Psoas muscle (tissue), 7 donors: ENCODE measurements at regions not wholly inside any gene's neighbourhood (a gene's known extent, or its start where the extent isn't known, plus 50 kb on each side); places are given as distances from the start of the nearest gene placed in this dataset.

Experiments used
- ATAC-seq, 4 donors: fragments of 200-7000 bp; cut with Tn5 transposase; one replicate each; pipeline ENCODE4 v1.9.1; 2020; ENCODE audit warnings: moderate library complexity in 3 of 4, mild to moderate bottlenecking in 2 of 4
- DNase-seq, 2 donors: peaks; one replicate each; pipeline ENCODE4 v3.0.0-alpha.2; 2020
- H3K27ac ChIP-seq: fragments of 200-600 bp; one replicate; pipeline ENCODE4 v1.8.0; 2022
- H3K27me3 ChIP-seq, 3 donors: fragments of 200-600 bp in 1 of 3; one replicate each; pipeline versions ENCODE4 v1.6.1 to v1.8.0; 2013 to 2022; ENCODE audit warnings: low read length in 2 of 3, mild to moderate bottlenecking in 2 of 3, moderate library complexity in 1 of 3; ENCODE audit not compliant: insufficient read depth in 3 of 3
- H3K36me3 ChIP-seq, 2 donors: fragments of 200-600 bp in 1 of 2; one replicate each; pipeline versions ENCODE4 v1.6.1 to v1.8.0; 2013 to 2022; ENCODE audit warnings: low read depth in 1 of 2, mild to moderate bottlenecking in 1 of 2, moderate library complexity in 1 of 2; ENCODE audit not compliant: insufficient read depth in 1 of 2
- H3K4me1 ChIP-seq: fragments of 200-600 bp; one replicate; pipeline ENCODE4 v1.8.0; 2022
- H3K4me3 ChIP-seq: fragments of 200-600 bp; one replicate; pipeline ENCODE4 v1.8.0; 2022; ENCODE audit warnings: mild to moderate bottlenecking
- H3K9me3 ChIP-seq: fragments of 200-600 bp; one replicate; pipeline ENCODE4 v1.8.0; 2022
- WGBS, 3 donors: extraction: QIAGEN DNeasy Blood & Tissue Kit; methylation state at CpG; one replicate each; pipeline versions ENCODE4 v1.1.6 to v1.1.7; 2013; 5-methylcytosine and 5-hydroxymethylcytosine counted together
- intact Hi-C, 2 donors: fragments of 100-400 bp; cut with DNase I; formaldehyde crosslinking; loops; one replicate each; pipeline versions ENCODE4 v1.11.0 to v1.14.2; 2022
- TF ChIP-seq, protein P1 (sequence below): fragments of 200-600 bp; IDR thresholded peaks from one replicate; pipeline ENCODE4 v1.8.0; 2022; ENCODE audit warnings: antibody characterized with exemption
- donor health status: healthy with polysubstance abuse.
- donor health status: DM: no; HTN: no; CAD: no; lungs with moderate emphysema.
- donor health status: Bipolar disorder and iron deficiency.
- donor health status: healthy.
- donor health status: DM: yes; HTN: yes; CAD: no.
- donor health status: DM: no; HTN: no; CAD: no.
- donor health status: DM: yes; HTN: yes; CAD: no.

DNA sequence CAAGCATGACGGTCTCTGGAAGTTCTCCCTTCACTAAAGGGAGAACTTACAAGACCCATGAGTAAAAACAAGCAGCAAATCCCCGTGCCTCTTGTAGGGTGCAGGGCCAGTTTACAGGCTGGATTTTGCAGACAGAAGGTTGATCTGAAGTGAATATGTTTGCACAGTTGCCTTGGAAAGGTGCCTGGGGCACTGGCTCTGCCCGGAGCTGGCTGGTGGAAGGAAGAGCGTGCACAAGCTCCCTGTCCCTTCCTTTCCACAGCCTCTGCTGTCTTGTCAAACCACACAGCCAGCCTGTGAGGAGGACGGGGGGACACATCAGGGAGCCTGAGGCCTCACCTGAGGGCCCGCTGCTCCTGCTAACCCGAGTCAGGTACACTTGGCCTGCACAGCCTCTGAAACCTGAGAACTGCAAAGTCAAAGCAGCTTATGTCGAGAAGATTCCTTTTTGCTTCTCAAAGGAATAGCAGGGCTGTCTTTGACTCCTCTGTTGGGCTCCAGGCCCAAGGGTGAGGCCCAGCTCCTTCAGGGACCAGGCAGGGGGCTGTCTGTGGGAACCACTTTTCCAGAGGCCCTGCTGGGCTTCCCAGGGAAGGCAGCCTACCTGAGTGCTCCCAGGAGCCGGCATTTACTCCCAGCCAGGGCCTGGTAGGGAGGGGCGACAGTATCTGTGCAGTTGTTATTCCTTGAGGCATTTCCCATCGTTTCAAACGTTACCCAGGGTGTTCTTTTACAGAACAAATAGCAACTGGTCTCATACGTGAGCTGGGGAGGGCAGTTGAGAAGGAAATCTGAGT, 251.5 kb downstream of the SIPA1L2 start:
- H3K27me3 ChIP-seq = no peaks in the 10 kb centered on the region
- no peaks in the 10 kb centered on the region for H3K36me3 ChIP-seq
- DNase-seq (no peak), ATAC-seq (peak in 3 of 4 donors; percentile 21 to 34 (median 22))
- H3K9me3 ChIP-seq = no peaks in the 10 kb centered on the region
- H3K4me3 ChIP-seq = no peak overlapping the region
- peaks cover 27% of the 10 kb centered on the region for H3K4me1 ChIP-seq
- intact Hi-C loops = loop anchor here in 1 of 2 donors (5.0 kb wide), 1 partner anchor 41 kb away; no protein-coding TSS in a partner anchor
- WGBS, 3 donors = 31 to 45% (median 31%) methylated on average over 13 of the region's 13 CpGs
- peak overlapping the region; percentile 50 for H3K27ac ChIP-seq
- TF ChIP-seq, protein P1, sequence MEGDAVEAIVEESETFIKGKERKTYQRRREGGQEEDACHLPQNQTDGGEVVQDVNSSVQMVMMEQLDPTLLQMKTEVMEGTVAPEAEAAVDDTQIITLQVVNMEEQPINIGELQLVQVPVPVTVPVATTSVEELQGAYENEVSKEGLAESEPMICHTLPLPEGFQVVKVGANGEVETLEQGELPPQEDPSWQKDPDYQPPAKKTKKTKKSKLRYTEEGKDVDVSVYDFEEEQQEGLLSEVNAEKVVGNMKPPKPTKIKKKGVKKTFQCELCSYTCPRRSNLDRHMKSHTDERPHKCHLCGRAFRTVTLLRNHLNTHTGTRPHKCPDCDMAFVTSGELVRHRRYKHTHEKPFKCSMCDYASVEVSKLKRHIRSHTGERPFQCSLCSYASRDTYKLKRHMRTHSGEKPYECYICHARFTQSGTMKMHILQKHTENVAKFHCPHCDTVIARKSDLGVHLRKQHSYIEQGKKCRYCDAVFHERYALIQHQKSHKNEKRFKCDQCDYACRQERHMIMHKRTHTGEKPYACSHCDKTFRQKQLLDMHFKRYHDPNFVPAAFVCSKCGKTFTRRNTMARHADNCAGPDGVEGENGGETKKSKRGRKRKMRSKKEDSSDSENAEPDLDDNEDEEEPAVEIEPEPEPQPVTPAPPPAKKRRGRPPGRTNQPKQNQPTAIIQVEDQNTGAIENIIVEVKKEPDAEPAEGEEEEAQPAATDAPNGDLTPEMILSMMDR = no peak

DNA sequence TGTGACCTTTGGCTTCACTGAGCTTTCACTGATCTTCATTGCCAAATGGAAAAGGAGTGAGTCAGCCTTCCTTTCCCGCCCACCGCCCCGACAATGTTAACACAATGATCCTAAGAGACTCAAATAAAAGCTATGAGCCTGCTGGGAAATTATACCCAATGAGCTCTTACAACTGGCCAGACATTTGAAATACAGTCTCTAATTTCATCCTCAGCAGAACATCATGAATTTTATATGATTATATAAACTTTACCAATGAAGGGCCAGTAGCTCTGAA, 252.5 kb downstream of the SIPA1L2 start:
- 20 to 34% (median 31%) methylated on average over 3 of the region's 3 CpGs for WGBS, 3 donors
- no peaks in the 10 kb centered on the region for H3K36me3 ChIP-seq
- DNase-seq (no peak), ATAC-seq (peak; percentile 19 to 69 (median 46))
- TF ChIP-seq, protein P1 = no peak
- H3K4me1 ChIP-seq = peaks cover 27% of the 10 kb centered on the region
- no peaks in the 10 kb centered on the region for H3K9me3 ChIP-seq
- H3K4me3 ChIP-seq = no peak overlapping the region
- H3K27ac ChIP-seq = peak overlapping the region; percentile 25
- intact Hi-C loops = loop anchor here in 1 of 2 donors (5.0 kb wide), 1 partner anchor 40 kb away; no protein-coding TSS in a partner anchor
- H3K27me3 ChIP-seq = no peaks in the 10 kb centered on the region

DNA sequence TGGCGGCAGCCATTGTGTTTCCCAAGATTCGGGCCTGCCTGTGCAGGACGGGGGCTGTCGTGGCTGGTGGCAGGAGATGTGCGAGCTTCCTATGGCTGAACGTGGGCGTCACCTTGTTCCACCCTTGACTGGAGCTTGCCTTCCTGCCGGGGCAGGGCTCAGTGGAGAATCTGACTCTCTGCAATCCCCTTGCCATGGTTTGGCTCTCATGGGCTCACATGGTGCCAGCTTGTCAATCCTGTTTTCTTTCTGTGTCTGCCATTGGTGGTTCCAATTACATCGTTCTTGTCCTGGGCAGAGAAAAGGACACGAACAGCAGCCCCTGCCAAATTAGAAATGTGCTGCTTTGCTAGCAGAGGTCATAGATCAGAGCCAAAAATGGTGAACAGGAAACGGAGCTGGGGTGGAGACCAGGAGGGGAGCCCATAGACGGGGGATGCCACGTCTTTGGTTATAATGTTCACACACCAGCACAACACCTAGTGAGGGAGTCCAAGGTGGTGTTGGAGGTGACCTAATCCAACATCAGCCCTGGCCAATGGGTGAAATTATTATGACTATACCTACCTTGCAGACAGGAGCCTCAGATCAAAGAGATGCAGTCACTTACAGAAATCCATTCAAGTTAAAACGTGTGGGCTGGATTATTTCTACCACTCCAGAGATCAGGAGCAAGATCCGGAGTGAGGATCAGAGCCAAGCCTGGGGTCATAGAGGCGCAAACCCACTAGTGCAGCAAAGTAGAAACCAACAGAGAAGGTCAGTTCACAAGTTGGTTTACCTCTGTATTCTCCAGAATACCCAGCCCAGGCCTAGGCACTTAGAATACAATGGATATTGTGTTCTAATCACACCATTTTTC, 253.1 kb downstream of the SIPA1L2 start:
- 29 to 39% (median 38%) methylated on average over 16 of the region's 16 CpGs for WGBS, 3 donors
- TF ChIP-seq, protein P1 = no peak
- DNase-seq = no peak
- Histone ChIP-seq H3K36me3 (no peaks in the 10 kb centered on the region), H3K9me3 (no peaks in the 10 kb centered on the region), H3K4me3 (no peak overlapping the region), H3K27ac (peak overlapping the region; percentile 25), H3K4me1 (peaks cover 27% of the 10 kb centered on the region), H3K27me3 (no peaks in the 10 kb centered on the region)
- peak; percentile 25 to 69 (median 56) for ATAC-seq
- intact Hi-C loops = loop anchor here in 1 of 2 donors (5.0 kb wide), 1 partner anchor 40 kb away; no protein-coding TSS in a partner anchor

DNA sequence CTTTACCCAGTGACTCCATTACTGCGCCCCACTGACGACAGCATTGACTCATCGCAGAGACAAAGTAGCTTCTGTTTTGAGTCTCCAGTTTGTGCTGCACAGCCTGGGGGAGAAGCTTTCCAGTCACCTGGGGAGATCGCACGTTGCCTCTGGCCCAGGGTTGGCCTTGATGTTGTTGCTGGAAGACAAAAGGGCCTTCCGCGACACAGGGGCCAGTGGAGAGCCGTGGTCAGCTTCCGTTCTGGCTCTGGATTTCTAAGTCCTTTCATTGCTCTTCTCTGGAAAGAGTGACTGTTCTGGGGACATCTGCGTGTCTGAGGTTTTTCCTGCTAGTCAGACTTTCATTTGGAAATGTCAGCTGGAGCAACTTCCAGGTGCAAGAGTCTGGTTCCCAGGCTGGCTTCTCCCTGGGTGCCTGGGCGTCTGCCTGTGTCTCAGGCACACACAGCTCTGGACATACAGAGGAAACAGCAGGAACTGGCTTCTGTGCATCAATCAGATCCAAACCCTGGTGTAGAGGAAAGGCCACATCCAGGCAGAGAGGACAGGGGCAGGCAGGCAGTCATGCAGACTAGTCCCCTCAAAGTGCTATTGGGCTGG, 257.0 kb downstream of the SIPA1L2 start:
- no peak for DNase-seq
- TF ChIP-seq, protein P1 = no peak
- no peaks in the 10 kb centered on the region for H3K27me3 ChIP-seq
- no peaks in the 10 kb centered on the region for H3K36me3 ChIP-seq
- H3K4me3 ChIP-seq = no peak overlapping the region
- ATAC-seq = peak in 1 of 4 donors; percentile 19
- H3K4me1 ChIP-seq = peaks cover 13% of the 10 kb centered on the region
- intact Hi-C loops = no loop called here
- no peaks in the 10 kb centered on the region for H3K9me3 ChIP-seq
- H3K27ac ChIP-seq = no peak overlapping the region
- WGBS, 3 donors = 74 to 81% (median 78%) methylated on average over 11 of the region's 11 CpGs
